ENCODE measurements at regions not wholly inside any gene's neighbourhood (a gene's known extent, or its start where the extent isn't known, plus 50 kb on each side); places are given as distances from the start of the nearest gene placed in this dataset.

- TF ChIP-seq, protein P1, sequence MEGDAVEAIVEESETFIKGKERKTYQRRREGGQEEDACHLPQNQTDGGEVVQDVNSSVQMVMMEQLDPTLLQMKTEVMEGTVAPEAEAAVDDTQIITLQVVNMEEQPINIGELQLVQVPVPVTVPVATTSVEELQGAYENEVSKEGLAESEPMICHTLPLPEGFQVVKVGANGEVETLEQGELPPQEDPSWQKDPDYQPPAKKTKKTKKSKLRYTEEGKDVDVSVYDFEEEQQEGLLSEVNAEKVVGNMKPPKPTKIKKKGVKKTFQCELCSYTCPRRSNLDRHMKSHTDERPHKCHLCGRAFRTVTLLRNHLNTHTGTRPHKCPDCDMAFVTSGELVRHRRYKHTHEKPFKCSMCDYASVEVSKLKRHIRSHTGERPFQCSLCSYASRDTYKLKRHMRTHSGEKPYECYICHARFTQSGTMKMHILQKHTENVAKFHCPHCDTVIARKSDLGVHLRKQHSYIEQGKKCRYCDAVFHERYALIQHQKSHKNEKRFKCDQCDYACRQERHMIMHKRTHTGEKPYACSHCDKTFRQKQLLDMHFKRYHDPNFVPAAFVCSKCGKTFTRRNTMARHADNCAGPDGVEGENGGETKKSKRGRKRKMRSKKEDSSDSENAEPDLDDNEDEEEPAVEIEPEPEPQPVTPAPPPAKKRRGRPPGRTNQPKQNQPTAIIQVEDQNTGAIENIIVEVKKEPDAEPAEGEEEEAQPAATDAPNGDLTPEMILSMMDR (IDR thresholded peaks at IDR 0.05; ENCODE audit: unreplicated experiment), result no peak
- H3K27me3 Mint-ChIP-seq (ENCODE audit: unreplicated experiment), result peaks cover 3% of the 10 kb centered on the region
- no peak overlapping the region for H3K27ac Mint-ChIP-seq (ENCODE audit: unreplicated experiment)
- DNase-seq (ENCODE audit: low spot score), result no peak
- H3K4me3 Mint-ChIP-seq (ENCODE audit: unreplicated experiment), result peak overlapping the region; percentile 66
- peaks cover 18% of the 10 kb centered on the region for H3K9me3 Mint-ChIP-seq (ENCODE audit: unreplicated experiment)
- H3K4me1 Mint-ChIP-seq (ENCODE audit: unreplicated experiment), result no peaks in the 10 kb centered on the region
- H3K36me3 Mint-ChIP-seq (ENCODE audit: low read depth, unreplicated experiment), result peaks cover 8% of the 10 kb centered on the region
These were observed 496.4 kb upstream of the LRRC4C start for GRCh38 chr11:41955635-41956400.

DNA sequence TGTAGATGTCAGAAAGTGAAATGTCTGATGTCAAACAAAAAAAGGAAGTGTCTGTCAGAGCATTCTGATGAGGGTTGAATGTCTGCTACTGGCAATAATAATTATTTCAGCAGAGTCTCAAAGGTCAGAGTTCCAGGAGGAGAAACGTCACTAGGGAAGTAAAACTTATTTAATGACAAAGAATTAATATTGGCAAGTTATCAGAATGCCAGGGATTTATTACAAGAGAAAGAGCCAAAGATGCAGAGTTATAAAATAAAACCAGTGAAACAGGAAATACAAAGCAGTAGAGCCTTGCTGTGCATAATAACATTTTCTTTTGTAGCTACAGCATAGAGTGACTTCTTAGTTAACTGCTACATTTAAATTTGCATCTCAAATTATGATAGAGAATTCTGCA lies 504.0 kb upstream of the LRRC4C start:
- Mint-ChIP-seq H3K27ac (ENCODE audit: unreplicated experiment) (no peak overlapping the region), H3K9me3 (ENCODE audit: unreplicated experiment) (peaks cover 4% of the 10 kb centered on the region), H3K4me1 (ENCODE audit: unreplicated experiment) (no peaks in the 10 kb centered on the region), H3K36me3 (ENCODE audit: low read depth, unreplicated experiment) (no peaks in the 10 kb centered on the region), H3K4me3 (ENCODE audit: unreplicated experiment) (no peak overlapping the region), H3K27me3 (ENCODE audit: unreplicated experiment) (no peaks in the 10 kb centered on the region)
- no peak for DNase-seq (ENCODE audit: low spot score)
- TF ChIP-seq, protein P1 (IDR thresholded peaks at IDR 0.05; ENCODE audit: unreplicated experiment), result no peak

- TF ChIP-seq, protein P1 (IDR thresholded peaks at IDR 0.05; ENCODE audit: unreplicated experiment), result no peak
- DNase-seq (ENCODE audit: low spot score), result no peak
- Mint-ChIP-seq H3K27me3 (ENCODE audit: unreplicated experiment) (no peaks in the 10 kb centered on the region), H3K36me3 (ENCODE audit: low read depth, unreplicated experiment) (no peaks in the 10 kb centered on the region), H3K4me3 (ENCODE audit: unreplicated experiment) (no peak overlapping the region), H3K4me1 (ENCODE audit: unreplicated experiment) (no peaks in the 10 kb centered on the region), H3K27ac (ENCODE audit: unreplicated experiment) (no peak overlapping the region), H3K9me3 (ENCODE audit: unreplicated experiment) (no peaks in the 10 kb centered on the region)
These were observed 511.2 kb upstream of the LRRC4C start for GRCh38 chr11:41970681-41971080.

GRCh38 chr11:41971592-41971991 lies 512.1 kb upstream of the LRRC4C start:
- Mint-ChIP-seq H3K27me3 (ENCODE audit: unreplicated experiment) (peaks cover 2% of the 10 kb centered on the region), H3K4me3 (ENCODE audit: unreplicated experiment) (no peak overlapping the region), H3K36me3 (ENCODE audit: low read depth, unreplicated experiment) (no peaks in the 10 kb centered on the region), H3K9me3 (ENCODE audit: unreplicated experiment) (no peaks in the 10 kb centered on the region), H3K27ac (ENCODE audit: unreplicated experiment) (no peak overlapping the region), H3K4me1 (ENCODE audit: unreplicated experiment) (no peaks in the 10 kb centered on the region)
- no peak for DNase-seq (ENCODE audit: low spot score)
- TF ChIP-seq, protein P1 (IDR thresholded peaks at IDR 0.05; ENCODE audit: unreplicated experiment), result no peak

DNA sequence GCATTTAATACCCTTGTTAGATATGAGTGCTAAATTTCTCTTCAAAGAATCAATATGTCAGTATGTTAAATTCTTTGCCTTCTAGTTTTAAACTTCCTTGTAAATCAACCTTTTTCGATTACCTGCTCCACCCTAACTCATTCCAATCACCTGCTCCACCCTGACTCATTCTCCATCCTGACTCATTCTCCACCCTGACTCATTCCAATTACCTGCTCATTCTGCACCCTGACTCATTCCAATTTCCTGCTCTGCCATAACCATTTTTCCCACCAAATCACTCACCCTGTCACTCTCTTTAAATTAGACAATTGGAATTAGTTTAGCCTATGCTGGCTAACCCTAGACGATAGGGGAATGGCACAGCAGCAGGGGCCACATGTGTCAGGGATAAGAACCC lies 519.5 kb upstream of the LRRC4C start:
- Mint-ChIP-seq H3K4me3 (ENCODE audit: unreplicated experiment) (no peak overlapping the region), H3K27ac (ENCODE audit: unreplicated experiment) (no peak overlapping the region), H3K36me3 (ENCODE audit: low read depth, unreplicated experiment) (no peaks in the 10 kb centered on the region), H3K9me3 (ENCODE audit: unreplicated experiment) (no peaks in the 10 kb centered on the region), H3K27me3 (ENCODE audit: unreplicated experiment) (peaks cover 4% of the 10 kb centered on the region), H3K4me1 (ENCODE audit: unreplicated experiment) (no peaks in the 10 kb centered on the region)
- DNase-seq (ENCODE audit: low spot score), result no peak
- TF ChIP-seq, protein P1 (IDR thresholded peaks at IDR 0.05; ENCODE audit: unreplicated experiment), result no peak
